NCI-H82 treated with DMSO at 0.1 percent for 48 hours (cell line): ENCODE measurements at regions not wholly inside any gene's neighbourhood (a gene's known extent, or its start where the extent isn't known, plus 50 kb on each side); places are given as distances from the start of the nearest gene placed in this dataset.

ENCODE experiments used
- DNase-seq: peaks from one replicate; lab custom pipeline; 2025; ENCODE audit not compliant: unreplicated experiment; lab: John Stamatoyannopoulos, UW

DNA sequence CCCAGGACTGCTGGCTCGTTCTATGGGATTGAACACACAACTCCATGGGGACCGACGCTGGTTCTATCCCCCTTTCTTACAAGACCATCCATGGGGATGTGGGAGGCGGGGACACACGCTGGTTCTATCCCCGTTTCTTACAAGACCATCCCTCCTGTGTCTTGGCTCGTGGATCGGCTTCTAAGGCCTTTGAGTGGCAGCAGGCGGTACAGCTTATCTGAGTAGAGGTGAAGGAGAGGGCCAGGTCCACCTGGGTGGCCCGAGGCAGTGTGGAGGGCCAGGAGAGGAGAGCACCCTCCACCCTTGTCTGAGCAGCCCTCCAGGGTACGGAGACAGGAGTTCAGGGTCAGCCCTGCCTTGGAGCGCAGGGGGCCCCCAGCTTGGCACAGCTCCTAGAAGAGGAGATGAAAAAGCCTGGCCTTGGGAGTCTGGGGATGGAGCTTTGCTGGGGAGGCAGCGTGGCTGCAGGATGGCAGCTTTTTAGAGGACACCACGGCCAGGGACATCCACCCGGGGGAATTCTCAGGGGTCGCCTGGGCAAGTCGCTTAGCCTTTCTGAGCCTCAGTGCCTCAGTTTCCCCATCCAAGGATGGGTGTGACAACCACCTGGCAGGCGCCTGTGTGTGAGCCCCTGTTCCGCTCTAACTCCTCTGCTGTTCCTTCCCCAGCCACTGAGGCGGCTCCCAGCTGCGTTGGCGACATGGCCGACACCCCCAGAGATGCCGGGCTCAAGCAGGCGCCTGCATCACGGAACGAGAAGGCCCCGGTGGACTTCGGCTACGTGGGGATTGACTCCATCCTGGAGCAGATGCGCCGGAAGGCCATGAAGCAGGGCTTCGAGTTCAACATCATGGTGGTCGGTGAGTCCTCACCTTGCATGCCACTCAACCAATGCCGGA, 341.0 kb downstream of the SEC14L1 start:
- DNase-seq, result no peak

- DNase-seq, result no peak
Observed at GRCh38 chr17:77482375-77483127, 341.8 kb downstream of the SEC14L1 start.

GRCh38 chr17:77483128-77483598, 342.4 kb downstream of the SEC14L1 start:
- DNase-seq, result no peak

DNA sequence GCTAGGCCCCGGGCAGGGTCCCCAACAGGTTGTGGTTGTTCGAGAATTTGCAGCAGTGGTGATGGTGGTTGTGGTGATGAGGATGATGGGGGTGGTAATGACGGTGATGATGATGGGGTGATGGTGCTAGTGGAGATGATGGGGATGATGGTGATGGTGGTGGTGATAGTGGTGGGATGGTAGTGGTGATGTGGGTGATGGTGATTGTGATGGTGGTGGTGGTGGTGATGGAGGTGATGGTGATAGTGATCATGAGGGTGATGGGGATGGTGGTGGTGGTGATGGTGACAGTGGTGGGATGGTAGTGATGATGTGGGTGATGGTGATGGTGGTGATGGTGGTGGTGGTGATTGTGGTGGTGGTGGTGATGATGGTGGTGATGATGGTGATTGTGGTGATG, 343.3 kb downstream of the SEC14L1 start:
- no peak for DNase-seq

DNA sequence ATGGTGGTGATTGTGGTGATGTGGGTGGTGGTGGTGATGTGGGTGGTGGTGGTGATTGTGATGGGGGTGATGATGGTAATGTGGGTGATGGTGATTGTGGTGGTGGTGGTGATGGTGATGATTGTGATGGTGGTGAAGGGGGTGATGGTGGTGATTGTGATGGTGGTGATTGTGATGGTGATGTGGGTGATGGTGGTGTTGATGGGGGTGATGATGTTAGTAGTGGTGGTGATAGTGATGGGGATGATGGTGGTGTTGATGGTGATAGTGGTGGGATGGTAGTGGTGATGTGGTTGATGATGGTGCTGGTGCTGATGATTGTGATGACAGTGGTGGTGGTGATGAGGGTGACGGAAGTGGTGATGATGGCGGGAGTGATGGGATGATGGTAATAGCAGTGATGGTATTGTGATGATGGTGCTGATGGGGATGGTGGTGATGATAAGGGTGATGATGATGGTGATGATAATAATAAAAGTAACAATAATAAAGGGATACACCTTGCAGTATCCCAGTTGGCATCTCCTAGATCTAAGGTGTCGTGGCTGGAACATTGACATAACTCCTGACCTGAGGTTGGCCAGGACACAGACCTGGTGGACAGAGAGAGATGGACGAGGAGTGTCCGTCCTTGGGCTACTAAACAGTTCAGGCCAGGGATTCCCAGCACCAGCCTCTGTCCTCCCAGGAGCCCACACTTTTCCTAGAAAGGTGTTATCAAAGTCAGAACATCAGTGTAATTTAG, 344.5 kb downstream of the SEC14L1 start:
- DNase-seq, result no peak

DNA sequence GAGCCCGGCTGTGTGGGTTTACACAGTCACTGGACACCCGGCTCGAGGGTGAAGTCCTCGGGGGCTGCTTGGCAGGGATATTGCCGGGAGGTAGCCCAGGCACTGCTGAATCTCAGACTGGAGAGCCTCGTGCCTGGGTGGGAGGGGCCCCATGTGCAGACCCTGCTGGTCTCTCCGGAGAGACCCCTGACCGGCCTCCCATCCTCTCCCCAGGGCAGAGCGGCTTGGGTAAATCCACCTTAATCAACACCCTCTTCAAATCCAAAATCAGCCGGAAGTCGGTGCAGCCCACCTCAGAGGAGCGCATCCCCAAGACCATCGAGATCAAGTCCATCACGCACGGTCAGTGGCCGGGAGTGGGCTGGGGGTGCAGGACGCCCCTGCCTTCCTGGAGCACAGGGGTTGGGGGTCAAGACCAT, 346.5 kb downstream of the SEC14L1 start:
- DNase-seq, result no peak

GRCh38 chr17:77487677-77488530, 347.1 kb downstream of the SEC14L1 start:
- no peak for DNase-seq

DNA sequence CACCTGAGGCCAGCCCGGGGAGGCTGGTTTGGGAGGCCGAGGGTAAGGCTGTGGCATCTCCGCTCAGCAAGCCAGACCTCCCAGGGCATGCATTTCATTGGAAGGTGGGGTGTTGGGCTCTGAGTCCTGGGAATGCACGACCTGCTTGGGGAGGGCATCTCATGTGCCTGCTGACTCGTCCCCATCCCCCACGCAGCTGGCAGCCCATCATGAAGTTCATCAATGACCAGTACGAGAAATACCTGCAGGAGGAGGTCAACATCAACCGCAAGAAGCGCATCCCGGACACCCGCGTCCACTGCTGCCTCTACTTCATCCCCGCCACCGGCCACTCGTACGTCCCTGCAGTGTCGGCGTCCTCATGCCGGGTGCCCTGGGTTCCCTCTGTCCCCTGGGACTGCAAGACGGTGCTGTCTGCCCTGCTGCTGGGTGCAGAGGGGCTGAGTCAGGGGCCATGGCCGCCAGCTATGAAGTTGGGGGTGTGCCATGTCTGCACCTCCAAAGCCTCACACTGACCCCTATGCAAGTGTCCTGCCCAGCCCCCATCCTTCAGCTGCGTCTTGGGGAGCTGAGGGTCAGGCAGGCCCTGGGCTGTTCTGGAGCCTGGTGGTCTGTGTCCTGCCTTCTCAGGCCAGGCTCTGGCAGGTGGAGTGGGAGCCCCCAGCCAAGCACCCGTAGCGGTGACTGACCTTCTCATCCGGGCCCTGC, 347.9 kb downstream of the SEC14L1 start:
- no peak for DNase-seq

GRCh38 chr17:77489239-77489892, 348.6 kb downstream of the SEC14L1 start:
- no peak for DNase-seq

- DNase-seq, result no peak
Observed at GRCh38 chr17:77489893-77490255, 349.1 kb downstream of the SEC14L1 start.

- no peak for DNase-seq
Observed at GRCh38 chr17:77490361-77491183, 349.8 kb downstream of the SEC14L1 start.

GRCh38 chr17:77491921-77492445, 351.2 kb downstream of the SEC14L1 start:
- DNase-seq, result no peak

DNA sequence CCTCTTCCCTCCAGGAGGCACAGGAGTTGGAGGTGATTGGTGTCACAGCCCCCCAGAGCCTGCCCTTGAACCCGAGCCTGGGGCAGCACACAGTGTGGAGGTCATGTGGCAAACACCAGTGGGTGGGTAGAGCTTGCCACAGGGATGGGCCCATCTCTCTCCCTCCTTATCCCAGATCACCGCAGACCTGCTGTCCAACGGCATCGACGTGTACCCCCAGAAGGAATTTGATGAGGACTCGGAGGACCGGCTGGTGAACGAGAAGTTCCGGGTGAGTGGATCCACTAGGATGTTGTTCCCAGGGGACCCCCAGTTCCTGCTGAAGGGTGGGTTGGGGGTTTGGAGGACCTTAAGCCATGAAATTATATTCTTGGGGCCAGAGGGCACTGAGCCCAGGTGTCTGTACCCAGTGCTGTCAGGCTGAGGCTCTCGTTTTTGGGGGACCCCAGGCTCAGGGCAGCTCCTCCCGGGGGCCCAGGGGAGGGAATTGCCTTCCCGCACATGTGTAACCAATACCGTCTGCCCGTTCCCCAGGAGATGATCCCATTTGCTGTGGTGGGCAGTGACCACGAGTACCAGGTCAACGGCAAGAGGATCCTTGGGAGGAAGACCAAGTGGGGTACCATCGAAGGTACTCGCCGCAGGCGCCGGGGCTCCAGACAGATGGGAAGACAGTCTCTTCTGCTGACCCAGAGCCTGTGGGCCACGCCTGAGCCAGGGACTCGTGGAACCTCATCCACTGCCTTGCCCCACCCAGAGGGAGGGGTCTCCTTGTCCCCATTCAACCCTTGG, 351.9 kb downstream of the SEC14L1 start:
- DNase-seq, result no peak

DNA sequence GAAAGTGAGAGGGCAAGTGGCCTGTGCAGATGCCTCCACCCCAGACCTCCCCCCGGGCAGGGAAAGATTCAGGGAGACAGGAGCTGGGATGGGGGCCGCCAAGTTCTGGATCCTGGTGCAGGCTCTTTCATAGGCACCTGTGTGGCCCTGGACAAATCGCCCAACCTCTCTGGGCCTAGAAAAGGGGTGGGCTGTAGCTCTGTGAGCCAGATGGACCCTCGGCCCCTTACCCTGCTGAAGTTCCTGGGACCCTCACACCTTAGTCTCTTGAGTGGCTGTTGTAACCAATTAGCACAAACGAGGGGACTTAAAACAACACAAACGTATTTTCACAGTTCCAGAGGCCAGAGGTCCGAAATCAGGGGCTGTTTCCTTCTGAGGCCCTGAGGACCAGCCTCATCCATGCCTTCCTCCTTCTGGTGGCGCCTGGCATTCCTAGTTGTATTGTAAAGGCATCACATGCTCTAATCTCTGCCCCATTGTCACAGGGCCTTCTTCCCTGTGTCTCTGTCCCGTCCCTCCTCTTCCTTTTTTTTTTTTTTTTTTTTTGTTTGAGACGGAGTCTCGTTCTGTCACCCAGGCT, 352.6 kb downstream of the SEC14L1 start:
- DNase-seq, result no peak

GRCh38 chr17:77493901-77494663, 353.3 kb downstream of the SEC14L1 start:
- DNase-seq, result no peak

DNA sequence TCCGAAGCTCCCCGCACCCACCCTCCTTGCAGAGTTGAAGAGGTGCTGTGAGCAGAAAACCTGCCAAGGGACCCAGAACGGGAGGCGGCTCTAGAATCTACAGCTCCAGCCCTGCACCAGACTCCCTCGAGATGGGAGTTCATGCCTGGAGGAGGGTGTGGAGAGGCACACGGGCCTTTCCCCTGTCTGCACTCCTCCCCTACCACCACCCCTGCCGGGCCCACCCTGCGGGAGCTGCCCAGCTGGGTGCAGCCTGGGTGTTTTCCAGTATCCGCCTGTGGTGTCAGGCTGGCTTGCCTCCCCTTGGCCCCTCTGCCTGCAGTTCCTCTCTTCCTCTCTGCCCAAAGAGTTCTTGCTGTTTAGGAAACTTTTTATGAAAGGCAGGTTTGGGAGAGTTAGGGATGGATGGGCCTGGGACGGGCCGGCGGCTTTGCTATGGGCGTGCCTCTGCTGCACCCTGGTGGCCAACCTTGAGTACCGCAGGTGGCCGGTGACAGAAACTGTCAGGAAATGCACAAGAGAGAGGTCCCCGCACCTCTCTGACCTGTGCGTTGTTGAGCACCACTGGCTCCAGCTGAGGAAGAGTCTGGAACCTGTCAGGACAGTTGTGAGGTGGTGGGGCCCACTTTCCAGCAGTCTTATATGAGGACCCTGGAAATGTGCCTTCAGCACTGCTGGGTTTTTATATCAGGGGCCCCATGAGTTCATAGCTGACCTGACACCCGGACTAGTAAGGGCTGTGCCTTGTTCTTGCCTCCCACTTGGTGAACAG, 354.1 kb downstream of the SEC14L1 start:
- peak; percentile 19 for DNase-seq
